ENCODE measurements at regions not wholly inside any gene's neighbourhood (a gene's known extent, or its start where the extent isn't known, plus 50 kb on each side); places are given as distances from the start of the nearest gene placed in this dataset.
"Not testable (repeated sequence)": the region's sequence is repeated elsewhere in the genome, so short reads cannot be mapped to it uniquely, and the experiment has no call there.

GRCh38 chr2:194562329-194562728 is 1094.7 kb upstream of the SLC39A10 start:
- DNase-seq (ENCODE audit: low read depth in 1 of 2, low spot score in 1 of 2) = no peak

DNA sequence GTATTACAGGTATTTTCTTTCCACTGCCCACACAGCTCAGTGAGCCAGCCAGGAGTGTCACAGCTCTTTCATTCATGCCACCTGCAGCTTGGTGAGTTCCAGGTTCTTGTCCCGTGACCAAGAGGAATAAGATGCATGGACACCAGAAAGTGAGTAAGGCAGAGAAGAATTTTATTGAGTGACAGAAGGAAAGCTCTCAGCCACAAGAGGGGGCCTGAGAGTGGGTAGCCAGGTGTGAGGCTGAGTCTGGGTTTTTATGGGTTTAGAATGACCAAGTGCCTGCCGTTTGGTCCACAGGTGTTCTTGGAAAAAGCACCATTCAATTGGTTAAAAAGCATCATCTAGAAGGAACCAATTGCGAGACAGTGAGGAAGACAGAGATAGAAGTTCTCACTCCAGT is 1097.1 kb upstream of the SLC39A10 start:
- DNase-seq (ENCODE audit: low read depth in 1 of 2, low spot score in 1 of 2) = no peak

GRCh38 chr2:194559523-194559922 is 1097.5 kb upstream of the SLC39A10 start:
- DNase-seq (ENCODE audit: low read depth in 1 of 2, low spot score in 1 of 2) = no peak

DNA sequence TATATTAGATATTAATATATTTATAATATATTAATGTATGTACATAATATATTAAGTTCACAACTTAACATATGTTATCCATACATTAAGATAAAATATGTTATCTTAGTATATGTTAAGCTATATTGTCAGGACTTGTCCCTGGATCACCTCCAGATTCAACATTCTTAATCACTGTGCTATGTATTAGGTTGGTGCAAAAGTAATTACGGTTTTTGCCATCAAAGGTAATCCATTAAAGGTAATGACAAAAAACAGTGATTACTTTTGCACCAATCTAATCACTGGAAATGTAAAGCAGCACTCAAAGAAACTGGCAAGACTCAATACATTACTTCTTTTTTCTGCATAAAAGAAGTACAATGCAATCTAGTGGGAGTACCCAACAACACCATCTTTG is 1099.0 kb upstream of the SLC39A10 start:
- no peak for DNase-seq (ENCODE audit: low read depth in 1 of 2, low spot score in 1 of 2)

DNA sequence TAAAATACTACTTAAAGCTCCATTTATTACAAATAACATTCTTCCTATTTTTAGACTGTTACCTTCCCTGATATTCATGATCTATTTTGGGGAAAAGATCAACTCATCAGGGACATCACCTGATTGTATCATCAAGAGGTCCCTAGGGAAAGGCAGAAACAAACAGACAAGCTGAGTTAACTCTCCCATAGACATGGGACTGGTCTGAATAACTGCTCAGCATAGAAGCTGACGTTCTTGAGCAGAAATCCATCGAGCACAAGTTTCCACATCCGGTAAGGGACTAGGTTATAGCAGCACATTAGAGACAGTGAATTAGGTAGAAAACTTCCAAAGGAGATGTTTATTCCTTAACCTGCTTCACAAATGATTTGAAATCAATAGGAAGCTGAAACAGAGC is 1100.4 kb upstream of the SLC39A10 start:
- DNase-seq (ENCODE audit: low read depth in 1 of 2, low spot score in 1 of 2) = no peak

GRCh38 chr2:194553980-194554379 is 1103.0 kb upstream of the SLC39A10 start:
- no peak for DNase-seq (ENCODE audit: low read depth in 1 of 2, low spot score in 1 of 2)

GRCh38 chr2:194550702-194551101 is 1106.3 kb upstream of the SLC39A10 start:
- DNase-seq (ENCODE audit: low read depth in 1 of 2, low spot score in 1 of 2) = no peak

DNA sequence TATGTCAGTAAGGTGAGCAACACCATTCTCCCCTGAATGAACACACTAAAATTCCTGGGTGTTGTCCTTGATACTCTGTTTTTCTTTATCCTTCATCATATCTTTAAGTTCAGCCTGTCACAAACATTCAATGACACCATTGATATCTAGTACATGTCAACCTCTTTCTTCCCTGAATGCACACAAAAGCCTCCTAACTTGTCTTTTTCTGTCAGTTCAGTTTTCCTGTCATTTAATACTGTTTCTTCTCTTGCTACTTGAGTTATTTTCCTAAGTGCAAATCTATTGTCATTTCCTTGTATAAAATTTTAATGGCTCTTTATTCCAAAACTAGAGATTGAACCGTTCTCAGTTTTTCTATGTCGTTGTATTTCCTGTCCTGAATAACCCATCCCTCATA is 1107.6 kb upstream of the SLC39A10 start:
- DNase-seq (ENCODE audit: low read depth in 1 of 2, low spot score in 1 of 2) = no peak

GRCh38 chr2:194545978-194546377 is 1111.0 kb upstream of the SLC39A10 start:
- DNase-seq (ENCODE audit: low read depth in 1 of 2, low spot score in 1 of 2) = no peak

- DNase-seq (ENCODE audit: low read depth in 1 of 2, low spot score in 1 of 2) = no peak
Observed at GRCh38 chr2:194539425-194539824, 1117.6 kb upstream of the SLC39A10 start.

GRCh38 chr2:194526121-194526520 is 1130.9 kb upstream of the SLC39A10 start:
- DNase-seq (ENCODE audit: low read depth in 1 of 2, low spot score in 1 of 2) = no peak

DNA sequence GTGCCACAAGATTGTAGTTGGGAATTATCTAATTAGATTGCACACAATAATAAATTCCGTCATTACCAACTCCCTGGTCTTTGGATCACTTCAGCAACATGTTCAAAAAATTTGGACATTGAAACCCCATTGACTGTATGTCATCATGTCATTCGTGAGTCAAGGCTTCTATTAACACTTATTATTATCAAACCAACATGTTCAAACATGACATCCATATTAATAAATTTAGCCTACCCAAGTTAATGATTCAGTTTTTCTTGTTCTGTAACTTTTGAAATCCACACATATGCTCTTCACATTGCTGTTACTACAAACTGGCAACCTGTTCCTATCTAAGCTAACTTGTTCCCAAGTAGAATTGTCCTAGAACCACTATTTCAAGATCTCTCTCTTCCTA is 1142.7 kb upstream of the SLC39A10 start:
- DNase-seq (ENCODE audit: low read depth in 1 of 2, low spot score in 1 of 2) = no peak

GRCh38 chr2:194511070-194511469 is 1146.0 kb upstream of the SLC39A10 start:
- not testable (repeated sequence) for DNase-seq (ENCODE audit: low read depth in 1 of 2, low spot score in 1 of 2)

DNA sequence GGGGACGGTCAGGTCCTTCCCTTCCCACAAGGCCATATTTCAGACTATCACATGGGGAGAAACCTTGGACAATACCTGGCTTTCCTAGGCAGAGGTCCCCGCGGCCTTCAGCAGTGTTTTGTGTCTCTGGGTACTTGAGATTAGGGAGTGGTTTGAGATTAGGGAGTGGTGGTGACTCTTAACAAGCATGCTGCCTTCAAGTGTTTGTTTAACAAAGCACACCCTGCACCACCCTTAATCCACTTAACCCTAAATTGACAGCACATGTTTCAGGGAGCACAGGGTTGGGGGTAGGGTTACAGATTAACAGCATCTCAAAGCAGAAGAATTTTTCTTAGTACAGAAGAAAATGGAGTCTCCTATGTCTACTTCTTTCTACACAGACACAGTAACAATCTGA is 1152.2 kb upstream of the SLC39A10 start:
- not testable (repeated sequence) for DNase-seq (ENCODE audit: low read depth in 1 of 2, low spot score in 1 of 2)

DNA sequence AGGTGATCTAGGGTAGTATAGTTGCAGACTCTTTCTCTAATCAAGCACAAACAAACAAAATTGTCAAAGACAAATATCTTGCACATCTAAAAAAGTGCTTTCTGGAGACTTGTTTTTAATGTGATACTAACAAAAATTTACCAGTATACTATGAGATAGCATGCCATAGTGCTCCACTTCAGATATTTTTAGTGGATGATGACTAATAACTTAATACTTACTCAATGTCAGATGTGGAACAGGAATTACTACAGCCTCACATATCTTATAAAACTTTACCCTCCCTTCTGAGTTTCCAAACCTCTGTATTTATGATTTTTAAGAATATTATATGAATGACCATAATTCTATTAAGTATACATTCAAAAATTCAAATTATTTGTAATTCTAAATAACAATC is 1162.0 kb upstream of the SLC39A10 start:
- DNase-seq (ENCODE audit: low read depth in 1 of 2, low spot score in 1 of 2) = no peak

- DNase-seq (ENCODE audit: low read depth in 1 of 2, low spot score in 1 of 2) = no peak
Observed at GRCh38 chr2:194494401-194494800, 1162.6 kb upstream of the SLC39A10 start.

- no peak for DNase-seq (ENCODE audit: low read depth in 1 of 2, low spot score in 1 of 2)
Observed at GRCh38 chr2:194491409-194492115, 1165.5 kb upstream of the SLC39A10 start.

DNA sequence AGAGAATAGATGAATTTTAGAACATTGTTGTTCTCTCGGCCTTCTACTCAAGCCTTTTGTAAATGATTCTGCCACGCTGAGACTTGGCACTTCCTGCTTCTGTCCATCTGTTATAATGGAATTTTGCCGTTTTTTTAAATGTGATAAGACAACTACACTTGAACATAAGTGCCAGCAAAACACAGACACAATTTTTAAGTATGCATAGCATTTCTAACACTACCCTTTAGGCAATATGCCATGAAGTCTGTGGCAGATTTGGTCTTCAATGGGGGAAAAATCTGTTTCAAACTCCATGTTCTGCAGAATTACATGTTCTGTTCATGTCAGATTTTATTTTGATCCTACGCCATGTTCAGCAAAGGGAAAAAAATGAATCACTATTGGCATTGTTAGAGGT is 1170.7 kb upstream of the SLC39A10 start:
- DNase-seq (ENCODE audit: low read depth in 1 of 2, low spot score in 1 of 2) = no peak

DNA sequence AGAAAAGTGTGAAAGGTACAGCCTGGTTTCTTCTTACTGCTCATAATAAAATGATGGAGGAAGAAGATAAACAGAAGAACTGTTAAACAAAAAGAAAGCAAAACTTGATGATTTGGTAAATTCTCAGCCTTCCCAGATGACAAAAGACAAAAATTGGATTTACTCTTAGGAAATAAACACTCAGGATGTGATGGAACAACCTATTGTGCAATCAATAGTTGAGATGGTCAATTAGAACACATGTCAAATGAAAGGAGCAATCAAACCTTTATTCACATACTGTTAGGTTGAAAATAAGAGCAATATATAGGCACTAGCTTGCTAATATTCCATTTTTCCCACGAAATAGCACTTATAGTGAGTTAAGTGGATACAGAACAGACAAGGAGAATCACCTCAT is 1174.0 kb upstream of the SLC39A10 start:
- no peak for DNase-seq (ENCODE audit: low read depth in 1 of 2, low spot score in 1 of 2)

DNA sequence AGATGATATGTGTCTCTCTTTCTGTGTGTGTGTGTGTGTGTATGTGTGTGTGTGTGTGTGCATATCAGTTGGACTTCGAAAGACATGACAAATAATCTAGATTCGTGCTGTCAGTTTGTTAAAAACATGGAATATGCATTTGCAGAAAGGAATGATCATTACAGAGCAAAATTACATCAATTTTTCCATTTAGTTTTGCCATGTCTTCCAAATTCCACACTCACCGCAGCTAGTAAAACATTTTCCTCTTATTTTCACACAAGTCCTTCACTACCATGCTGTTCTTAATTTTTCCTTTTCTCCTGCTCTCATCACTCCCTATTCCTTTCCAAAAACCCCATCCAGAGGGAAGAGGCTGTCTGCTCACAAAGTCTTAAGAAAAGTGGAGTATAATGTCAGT is 1191.4 kb upstream of the SLC39A10 start:
- no peak for DNase-seq (ENCODE audit: low read depth in 1 of 2, low spot score in 1 of 2)

GRCh38 chr2:194464964-194465638 is 1191.9 kb upstream of the SLC39A10 start:
- no peak for DNase-seq (ENCODE audit: low read depth in 1 of 2, low spot score in 1 of 2)

DNA sequence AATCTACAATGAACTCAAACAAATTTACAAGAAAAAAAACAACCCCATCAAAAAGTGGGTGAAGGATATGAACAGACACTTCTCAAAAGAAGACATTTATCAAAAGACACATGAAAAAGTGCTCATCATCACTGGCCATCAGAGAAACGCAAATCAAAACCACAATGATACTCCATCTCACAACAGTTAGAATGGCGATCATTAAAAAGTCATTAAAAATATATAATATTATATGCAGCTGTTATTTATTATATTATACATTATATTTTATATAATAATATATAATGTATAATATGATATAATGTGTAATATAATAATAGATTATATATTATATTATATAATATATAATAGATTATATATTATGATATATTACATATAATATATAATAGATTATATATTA is 1194.1 kb upstream of the SLC39A10 start:
- not testable (repeated sequence) for DNase-seq (ENCODE audit: low read depth in 1 of 2, low spot score in 1 of 2)

DNA sequence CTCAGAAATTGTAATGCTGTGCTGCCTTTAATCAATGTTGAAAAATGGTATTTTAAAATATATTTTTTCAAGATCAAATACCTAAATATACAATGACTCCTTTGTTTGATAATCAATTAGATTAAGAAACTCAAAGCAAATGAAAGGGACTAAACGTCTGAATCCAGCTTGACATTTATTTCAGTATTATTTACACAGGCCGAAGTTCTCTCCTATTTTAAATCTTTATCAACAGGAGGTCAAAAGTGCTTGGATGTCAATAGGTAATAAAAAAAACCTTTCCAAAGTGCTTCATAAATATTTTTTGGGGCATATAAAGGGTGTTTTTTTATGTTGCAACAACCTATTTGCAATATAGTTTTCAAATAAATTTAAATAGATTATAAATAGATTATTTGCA is 1201.7 kb upstream of the SLC39A10 start:
- no peak for DNase-seq (ENCODE audit: low read depth in 1 of 2, low spot score in 1 of 2)
